HCT116 (cell line): ENCODE measurements at regions not wholly inside any gene's neighbourhood (a gene's known extent, or its start where the extent isn't known, plus 50 kb on each side); places are given as distances from the start of the nearest gene placed in this dataset.

Experiments used
- ATAC-seq: fragments of 200-7000 bp; cut with Tn5 transposase; 2 replicates; pipeline ENCODE4 v1.9.1; 2020; ENCODE audit warnings: mild to moderate bottlenecking, moderate library complexity
- BruUV-seq: library from RNA; stranded (reverse); fragments of 400-500 nt; replicated peaks from 2 replicates; lab custom pipeline; 2021; lab: Mats Ljungman, UMichigan
- CTCF ChIA-PET: fragments of 300-600 bp; sonication (Branson Sonifier 250); formaldehyde crosslinking; loops from one replicate; lab custom pipeline; 2021; ENCODE audit warnings: antibody characterized with exemption; lab: Charles Lee
- POLR2A ChIA-PET: fragments of 300-600, 350-600 bp; sonication (Branson Sonifier 250); formaldehyde crosslinking; loops from one replicate; lab custom pipeline; 2021; ENCODE audit warnings: antibody characterized with exemption; lab: Charles Lee
- RAD21 ChIA-PET, 2 experiments: fragments of 300-600 bp; sonication (Branson Sonifier 250); formaldehyde crosslinking; loops; one replicate each; lab custom pipeline; 2023; ENCODE audit warnings: low total read pairs in 2 of 2; ENCODE audit not compliant: uncharacterized antibody in 2 of 2, unreplicated experiment in 2 of 2, low non-redundant PET in 1 of 2; lab: Charles Lee
- DNase-seq: peaks from one replicate; pipeline ENCODE4 v3.0.0-alpha.2; 2010; ENCODE audit warnings: low read depth, low spot score
- H2AFZ ChIP-seq: fragments of 200-600 bp; shearing (Covaris generic), sonication (generic); 2 replicates; pipeline ENCODE4 v1.6.1; 2017; ENCODE audit warnings: low read depth, mixed run types, mixed read lengths, antibody characterized with exemption, low read length; ENCODE audit not compliant: poor library complexity, severe bottlenecking
- H3K27ac ChIP-seq: 2 replicates; pipeline ENCODE4 v1.5.1; 2012; ENCODE audit warnings: low read depth, low read length
- H3K27me3 ChIP-seq: fragments of 200-600 bp; sonication (generic); 2 replicates; pipeline ENCODE4 v1.6.1; 2016; ENCODE audit warnings: mixed run types, low read length, mixed read lengths; ENCODE audit not compliant: insufficient read depth
- H3K36me3 ChIP-seq, 2 experiments: fragments of 200-500 bp in 1 of 2; fragments of 200-600 bp in 1 of 2; sonication (Bioruptor generic) in 1 of 2; sonication (generic) in 1 of 2; 2 replicates each; pipeline versions ENCODE4 v1.5.1 to v1.6.1; 2014 to 2016; ENCODE audit warnings: low read length in 2 of 2, inconsistent platforms in 1 of 2, mixed read lengths in 1 of 2, mixed run types in 1 of 2; ENCODE audit not compliant: insufficient read depth in 2 of 2, control insufficient read depth in 1 of 2
- H3K4me1 ChIP-seq, 2 experiments: fragments of 200-600 bp in 1 of 2; sonication (generic) in 1 of 2; 2 replicates each; pipeline versions ENCODE4 v1.5.1 to v1.6.1; 2012 to 2017; ENCODE audit warnings: low read length in 2 of 2, inconsistent platforms in 1 of 2, mild to moderate bottlenecking in 1 of 2, mixed read lengths in 1 of 2, mixed run types in 1 of 2, moderate library complexity in 1 of 2; ENCODE audit not compliant: insufficient read depth in 2 of 2, control insufficient read depth in 1 of 2
- H3K4me2 ChIP-seq: fragments of 200-600 bp; sonication (generic); 2 replicates; pipeline ENCODE4 v1.6.1; 2017; ENCODE audit warnings: mixed run types, low read length, mixed read lengths
- H3K4me3 ChIP-seq, 2 experiments: fragments of 200-600 bp in 1 of 2; sonication (generic) in 1 of 2; replicated peaks in 1 of 2; 2 replicates each; pipeline ENCODE4 v1.5.1; 2011 to 2016; ENCODE audit warnings: low read length in 2 of 2, control low read depth in 1 of 2, low read depth in 1 of 2, mild to moderate bottlenecking in 1 of 2, mixed read lengths in 1 of 2, mixed run types in 1 of 2
- H3K79me2 ChIP-seq: fragments of 200-600 bp; sonication (generic); 2 replicates; pipeline ENCODE4 v1.6.1; 2017; ENCODE audit warnings: mild to moderate bottlenecking, mixed run types, low read length, moderate library complexity, mixed read lengths; ENCODE audit not compliant: insufficient read depth
- H3K9ac ChIP-seq: fragments of 200-600 bp; sonication (generic); 2 replicates; pipeline ENCODE4 v1.6.1; 2016; ENCODE audit warnings: low read length, mixed read lengths
- H3K9me2 ChIP-seq: fragments of 200-600 bp; sonication (generic), shearing (Covaris generic); 2 replicates; pipeline ENCODE4 v1.6.1; 2017; ENCODE audit warnings: mixed run types, mild to moderate bottlenecking, moderate library complexity; ENCODE audit not compliant: insufficient read depth
- H3K9me3 ChIP-seq, 2 experiments: fragments of 200-500 bp in 1 of 2; fragments of 200-600 bp in 1 of 2; sonication (Bioruptor generic) in 1 of 2; sonication (generic) in 1 of 2; 2 replicates each; pipeline ENCODE4 v1.6.1; 2014 to 2017; ENCODE audit warnings: low read length in 2 of 2, mixed read lengths in 2 of 2, inconsistent platforms in 1 of 2, low read depth in 1 of 2, mild to moderate bottlenecking in 1 of 2, mixed run types in 1 of 2, moderate library complexity in 1 of 2; ENCODE audit not compliant: control insufficient read depth in 1 of 2, insufficient read depth in 1 of 2
- H4K20me1 ChIP-seq: fragments of 200-600 bp; sonication (generic), shearing (Covaris generic); 2 replicates; pipeline ENCODE4 v1.6.1; 2017; ENCODE audit warnings: mixed run types, mild to moderate bottlenecking, moderate library complexity; ENCODE audit not compliant: insufficient read depth
- CEBPB ChIP-seq: IDR thresholded peaks from 2 replicates; pipeline ENCODE4 v1.6.1; 2012; ENCODE audit warnings: low read depth
- EGR1 ChIP-seq: IDR thresholded peaks from 2 replicates; pipeline ENCODE4 v1.6.1; 2012; ENCODE audit warnings: low read depth
- ELF1 ChIP-seq: IDR thresholded peaks from 2 replicates; pipeline ENCODE4 v1.6.1; 2012; ENCODE audit warnings: low read depth, borderline replicate concordance
- EZH2phosphoT487 ChIP-seq: fragments of 200-600 bp; IDR thresholded peaks from 2 replicates; pipeline ENCODE4 v1.6.1; 2018; ENCODE audit warnings: antibody characterized with exemption, borderline replicate concordance
- POLR2A ChIP-seq: IDR thresholded peaks from 2 replicates; pipeline ENCODE4 v1.7.0; 2011; ENCODE audit warnings: borderline replicate concordance; ENCODE audit not compliant: insufficient read depth, insufficient read length; ENCODE audit errors: extremely low read depth
- POLR2AphosphoS5 ChIP-seq: IDR thresholded peaks from 2 replicates; pipeline ENCODE4 v1.6.1; 2011; ENCODE audit warnings: mild to moderate bottlenecking, low read depth, low read length, moderate library complexity
- SRF ChIP-seq: IDR thresholded peaks from 2 replicates; pipeline ENCODE4 v1.6.1; 2012; ENCODE audit warnings: low read depth
- TCF7L2 ChIP-seq: IDR thresholded peaks from 2 replicates; pipeline ENCODE4 v1.7.0; 2011; ENCODE audit warnings: borderline replicate concordance, inconsistent platforms; ENCODE audit not compliant: insufficient read depth, insufficient read length; ENCODE audit errors: extremely low read depth
- ZFX ChIP-seq: fragments of 450-650 bp; IDR thresholded peaks from 2 replicates; pipeline ENCODE4 v1.6.1; 2017
- ZNF274 ChIP-seq: fragments of 200-500 bp; sonication (Bioruptor generic); IDR thresholded peaks from 2 replicates; pipeline ENCODE4 v1.6.1; 2014; ENCODE audit warnings: mild to moderate bottlenecking, low read depth, low read length, inconsistent platforms
- intact Hi-C: fragments of 100-400 bp; cut with micrococcal nuclease; formaldehyde crosslinking; loops from 2 replicates; pipeline ENCODE4 v1.10.0; 2022
- TF ChIP-seq, protein P1 (sequence below), 3 experiments: fragments of 200-600 bp in 1 of 3; sonication (generic) in 1 of 3; IDR thresholded peaks in 2 of 3; conservative IDR thresholded peaks in 1 of 3; 2 replicates each; pipeline ENCODE4 v1.5.1; 2012 to 2017; ENCODE audit warnings: low read depth in 2 of 3, low read length in 2 of 3, antibody characterized with exemption in 1 of 3, borderline replicate concordance in 1 of 3, control low read depth in 1 of 3, mild to moderate bottlenecking in 1 of 3, mixed read lengths in 1 of 3, mixed run types in 1 of 3, moderate library complexity in 1 of 3; ENCODE audit not compliant: insufficient read depth in 1 of 3
- TF ChIP-seq, protein P2 (sequence below): IDR thresholded peaks from 2 replicates; pipeline ENCODE4 v1.6.1; 2012
- TF ChIP-seq, protein P3 (sequence below): IDR thresholded peaks from 2 replicates; pipeline ENCODE4 v1.6.1; 2011; ENCODE audit warnings: mild to moderate bottlenecking, low read length, moderate library complexity; ENCODE audit not compliant: insufficient replicate concordance; ENCODE audit errors: extremely low read depth

DNA sequence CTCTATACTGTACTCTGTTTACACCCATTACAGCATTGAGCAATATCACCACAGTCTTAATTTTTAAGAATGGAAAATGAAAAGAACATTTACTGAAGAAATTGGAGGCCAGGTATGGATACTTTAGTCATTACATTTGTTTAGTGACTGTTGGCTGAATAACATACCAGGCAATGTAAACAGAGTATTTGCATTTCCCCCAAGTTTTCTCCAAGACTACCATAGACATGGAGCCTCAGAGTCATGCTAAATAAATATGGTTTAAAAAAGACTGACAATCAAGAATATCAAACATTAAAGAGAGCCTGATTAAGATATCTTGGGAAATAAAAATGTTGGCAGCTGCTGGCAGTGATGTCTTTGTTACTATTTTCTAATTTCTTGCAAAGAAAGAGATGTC, 136.9 kb upstream of the ADAMTS5 start:
- no peak for ATAC-seq
- Histone ChIP-seq H3K4me3 (no peak overlapping the region), H3K4me2 (no peak overlapping the region), H2AFZ (no peak overlapping the region), H3K27me3 (no peaks in the 10 kb centered on the region), H3K4me1 (no peaks in the 10 kb centered on the region)
- CTCF ChIA-PET = no interaction called here
- BruUV-seq = no TSS peak
- intact Hi-C loops = no loop called here
- TF ChIP-seq, protein P1, sequence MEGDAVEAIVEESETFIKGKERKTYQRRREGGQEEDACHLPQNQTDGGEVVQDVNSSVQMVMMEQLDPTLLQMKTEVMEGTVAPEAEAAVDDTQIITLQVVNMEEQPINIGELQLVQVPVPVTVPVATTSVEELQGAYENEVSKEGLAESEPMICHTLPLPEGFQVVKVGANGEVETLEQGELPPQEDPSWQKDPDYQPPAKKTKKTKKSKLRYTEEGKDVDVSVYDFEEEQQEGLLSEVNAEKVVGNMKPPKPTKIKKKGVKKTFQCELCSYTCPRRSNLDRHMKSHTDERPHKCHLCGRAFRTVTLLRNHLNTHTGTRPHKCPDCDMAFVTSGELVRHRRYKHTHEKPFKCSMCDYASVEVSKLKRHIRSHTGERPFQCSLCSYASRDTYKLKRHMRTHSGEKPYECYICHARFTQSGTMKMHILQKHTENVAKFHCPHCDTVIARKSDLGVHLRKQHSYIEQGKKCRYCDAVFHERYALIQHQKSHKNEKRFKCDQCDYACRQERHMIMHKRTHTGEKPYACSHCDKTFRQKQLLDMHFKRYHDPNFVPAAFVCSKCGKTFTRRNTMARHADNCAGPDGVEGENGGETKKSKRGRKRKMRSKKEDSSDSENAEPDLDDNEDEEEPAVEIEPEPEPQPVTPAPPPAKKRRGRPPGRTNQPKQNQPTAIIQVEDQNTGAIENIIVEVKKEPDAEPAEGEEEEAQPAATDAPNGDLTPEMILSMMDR (IDR thresholded peaks at IDR 0.05 in 2 of 3, conservative IDR thresholded peaks at IDR 0.05 in 1 of 3; ENCODE audit: borderline replicate concordance in 1 of 3, insufficient read depth in 1 of 3, low read depth in 2 of 3, low read length in 2 of 3) = no peak
- TF ChIP-seq EGR1 (no peak), CEBPB (no peak), POLR2A (no peak), ZFX (no peak), SRF (no peak), POLR2AphosphoS5 (no peak), ELF1 (no peak), ZNF274 (no peak)
- TF ChIP-seq, protein P2, sequence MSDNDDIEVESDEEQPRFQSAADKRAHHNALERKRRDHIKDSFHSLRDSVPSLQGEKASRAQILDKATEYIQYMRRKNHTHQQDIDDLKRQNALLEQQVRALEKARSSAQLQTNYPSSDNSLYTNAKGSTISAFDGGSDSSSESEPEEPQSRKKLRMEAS = no peak
- TF ChIP-seq, all 23 proteins: peak for 0
- no peak for DNase-seq
- Histone ChIP-seq H3K9me3 (peaks cover 11 to 31% of the 10 kb centered on the region in 2 experiments; a peak in 2 of 4 replicates), H3K79me2 (no peaks in the 10 kb centered on the region), H3K36me3 (no peaks in the 10 kb centered on the region), H3K27ac (no peak overlapping the region), H4K20me1 (no peaks in the 10 kb centered on the region), H3K9ac (no peak overlapping the region), H3K9me2 (no peaks in the 10 kb centered on the region)
- ChIA-PET POLR2A (no interaction called here), RAD21 (no interaction called here)

DNA sequence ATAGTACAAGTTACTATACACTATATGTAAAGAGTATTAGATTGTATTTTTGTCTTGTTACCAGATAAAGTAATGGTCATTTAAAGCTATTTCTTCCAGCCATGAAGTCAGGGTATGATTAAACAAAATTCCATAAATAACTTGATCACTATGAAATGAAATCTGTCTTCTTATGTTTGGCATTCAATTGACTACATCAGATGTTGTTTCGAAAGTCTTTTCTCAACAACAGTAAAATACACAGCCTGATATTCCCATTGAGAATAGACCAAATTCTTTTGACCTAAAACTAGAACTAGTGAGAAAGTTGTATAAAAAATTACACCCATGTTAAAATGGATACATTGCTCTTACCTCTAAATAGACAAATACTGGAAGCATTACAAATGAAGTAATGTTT, 134.6 kb upstream of the ADAMTS5 start:
- CTCF ChIA-PET = no interaction called here
- H3K27ac ChIP-seq = no peak overlapping the region
- RAD21 ChIA-PET = no interaction called here
- no peaks in the 10 kb centered on the region for H3K4me1 ChIP-seq
- H3K36me3 ChIP-seq = no peaks in the 10 kb centered on the region
- ATAC-seq = no peak
- H3K9ac ChIP-seq = no peak overlapping the region
- POLR2A ChIA-PET = no interaction called here
- H4K20me1 ChIP-seq = no peaks in the 10 kb centered on the region
- intact Hi-C loops = no loop called here
- no peak overlapping the region for H3K4me3 ChIP-seq
- H3K9me3 ChIP-seq = peaks cover 17 to 22% of the 10 kb centered on the region in 2 experiments; a peak in 2 of 4 replicates
- H2AFZ ChIP-seq = no peak overlapping the region
- H3K9me2 ChIP-seq = no peaks in the 10 kb centered on the region
- no peaks in the 10 kb centered on the region for H3K79me2 ChIP-seq
- no peak overlapping the region for H3K4me2 ChIP-seq
- TF ChIP-seq, protein P3, sequence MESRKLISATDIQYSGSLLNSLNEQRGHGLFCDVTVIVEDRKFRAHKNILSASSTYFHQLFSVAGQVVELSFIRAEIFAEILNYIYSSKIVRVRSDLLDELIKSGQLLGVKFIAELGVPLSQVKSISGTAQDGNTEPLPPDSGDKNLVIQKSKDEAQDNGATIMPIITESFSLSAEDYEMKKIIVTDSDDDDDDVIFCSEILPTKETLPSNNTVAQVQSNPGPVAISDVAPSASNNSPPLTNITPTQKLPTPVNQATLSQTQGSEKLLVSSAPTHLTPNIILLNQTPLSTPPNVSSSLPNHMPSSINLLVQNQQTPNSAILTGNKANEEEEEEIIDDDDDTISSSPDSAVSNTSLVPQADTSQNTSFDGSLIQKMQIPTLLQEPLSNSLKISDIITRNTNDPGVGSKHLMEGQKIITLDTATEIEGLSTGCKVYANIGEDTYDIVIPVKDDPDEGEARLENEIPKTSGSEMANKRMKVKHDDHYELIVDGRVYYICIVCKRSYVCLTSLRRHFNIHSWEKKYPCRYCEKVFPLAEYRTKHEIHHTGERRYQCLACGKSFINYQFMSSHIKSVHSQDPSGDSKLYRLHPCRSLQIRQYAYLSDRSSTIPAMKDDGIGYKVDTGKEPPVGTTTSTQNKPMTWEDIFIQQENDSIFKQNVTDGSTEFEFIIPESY = no peak
- no peak for TF ChIP-seq POLR2AphosphoS5
- TF ChIP-seq EZH2phosphoT487 = no peak
- no peak for TF ChIP-seq TCF7L2
- TF ChIP-seq ELF1 = no peak
- TF ChIP-seq, all 23 proteins: peak for 0
- DNase-seq = no peak
- no peaks in the 10 kb centered on the region for H3K27me3 ChIP-seq
- no TSS peak for BruUV-seq
